H54 (cell line): ENCODE measurements at regions not wholly inside any gene's neighbourhood (a gene's known extent, or its start where the extent isn't known, plus 50 kb on each side); places are given as distances from the start of the nearest gene placed in this dataset.

ENCODE experiments used
- DNase-seq: peaks from one replicate; pipeline ENCODE4 v3.0.0; 2011; ENCODE audit warnings: low spot score, mixed read lengths; ENCODE audit not compliant: insufficient read length
- FAIRE-seq: peaks from 3 replicates; lab custom pipeline; 2011; peaks lifted over from hg19 to GRCh38; lab: Jason Lieb, UNC
- POLR2A ChIP-seq: IDR thresholded peaks from 2 replicates; pipeline ENCODE4 v1.6.1; 2011; ENCODE audit warnings: low read depth, mild to moderate bottlenecking, low read length

DNA sequence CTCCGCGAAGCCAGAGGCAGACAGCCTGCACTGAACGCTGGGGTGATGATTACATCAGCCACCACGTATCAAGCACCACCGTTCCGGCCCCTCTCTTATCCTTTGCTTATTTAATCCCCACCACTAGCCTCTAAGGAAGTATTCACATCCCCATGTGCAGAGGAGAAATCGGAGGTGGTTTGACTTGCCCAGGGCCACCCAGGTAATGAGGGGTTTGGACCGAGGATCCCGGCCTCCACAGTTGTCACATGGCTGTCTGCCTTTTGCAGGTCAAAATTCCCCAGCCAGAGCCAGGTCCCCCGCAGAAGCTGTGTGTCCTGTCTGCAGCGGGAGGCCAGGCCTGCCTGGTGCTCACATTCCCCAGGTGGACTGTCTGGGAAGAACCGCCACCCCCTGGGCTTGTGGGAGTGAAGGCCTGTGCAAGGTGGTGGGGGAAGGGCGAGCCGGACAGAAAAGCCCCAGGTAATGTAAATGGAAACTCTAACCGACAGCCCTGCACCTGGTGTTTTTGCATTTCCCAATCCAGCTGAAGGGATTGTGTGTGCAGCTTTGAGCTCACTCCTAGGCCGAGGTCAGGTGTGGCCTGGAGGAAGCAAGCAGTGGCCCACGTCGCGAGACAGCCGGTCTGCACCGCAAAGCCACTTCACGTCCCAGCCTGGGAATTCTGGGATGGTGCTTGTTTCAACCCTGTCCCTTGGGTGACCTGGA, 108.5 kb upstream of the ID2 start:
- TF ChIP-seq POLR2A = no peak
- FAIRE-seq (no peak), DNase-seq (no peak)

DNA sequence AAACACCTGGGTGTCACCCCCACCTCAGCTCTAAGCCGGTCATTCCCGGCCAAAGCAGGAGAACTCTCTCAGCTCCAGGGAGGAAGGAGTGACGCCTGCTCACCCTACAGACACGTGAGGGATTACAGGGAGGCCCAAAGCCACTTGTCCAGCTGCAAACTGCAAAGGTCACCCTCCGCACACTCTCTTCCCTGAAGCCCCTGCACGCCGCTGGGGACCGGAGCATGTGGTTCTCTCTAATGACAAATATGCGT, 108.0 kb upstream of the ID2 start:
- no peak for FAIRE-seq

DNA sequence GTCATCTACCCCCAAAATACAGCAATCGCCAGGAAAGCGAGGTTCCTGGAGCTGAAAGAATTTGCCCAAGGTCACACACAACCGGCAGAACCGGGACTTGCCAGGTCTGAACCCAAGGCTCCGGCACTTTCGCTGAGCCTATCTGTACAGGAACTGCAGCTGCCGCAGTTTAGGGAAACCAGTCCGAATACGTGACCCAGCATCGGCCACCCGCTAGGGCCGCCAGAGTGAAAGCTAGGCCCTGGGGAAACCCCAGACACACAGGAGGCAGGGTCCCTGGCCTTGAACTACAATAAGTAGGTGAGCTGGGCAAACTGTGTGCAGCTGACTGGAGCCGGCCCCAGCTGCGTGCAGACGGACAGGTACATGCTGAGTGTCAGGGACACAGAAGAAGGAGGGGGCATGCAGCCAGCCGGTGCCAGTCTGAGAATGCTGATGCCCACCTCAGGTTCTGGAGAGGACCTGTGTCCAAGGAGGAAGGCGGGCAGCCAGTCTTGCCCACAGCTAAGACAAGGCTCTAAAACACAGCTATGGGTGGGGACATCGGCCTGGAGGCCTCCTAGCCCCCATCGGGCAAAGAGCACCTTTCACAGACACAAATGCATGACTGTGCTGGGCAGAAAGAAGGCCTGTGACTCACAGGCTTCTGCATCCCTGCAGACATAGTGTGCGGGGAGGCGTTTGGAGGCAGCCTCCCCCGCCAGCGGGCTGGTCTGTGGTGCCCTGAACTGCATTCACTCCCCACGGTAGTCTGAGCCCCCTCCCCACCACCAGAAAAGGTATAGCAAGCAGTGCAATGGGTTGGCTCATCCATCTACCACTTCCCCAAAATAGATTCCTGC, 107.4 kb upstream of the ID2 start:
- FAIRE-seq (no peak), DNase-seq (peak; percentile 33)
- TF ChIP-seq POLR2A = no peak

More for the DNA sequence above, 108.0 kb upstream of the ID2 start:
- no peak for TF ChIP-seq POLR2A
- no peak for DNase-seq

DNA sequence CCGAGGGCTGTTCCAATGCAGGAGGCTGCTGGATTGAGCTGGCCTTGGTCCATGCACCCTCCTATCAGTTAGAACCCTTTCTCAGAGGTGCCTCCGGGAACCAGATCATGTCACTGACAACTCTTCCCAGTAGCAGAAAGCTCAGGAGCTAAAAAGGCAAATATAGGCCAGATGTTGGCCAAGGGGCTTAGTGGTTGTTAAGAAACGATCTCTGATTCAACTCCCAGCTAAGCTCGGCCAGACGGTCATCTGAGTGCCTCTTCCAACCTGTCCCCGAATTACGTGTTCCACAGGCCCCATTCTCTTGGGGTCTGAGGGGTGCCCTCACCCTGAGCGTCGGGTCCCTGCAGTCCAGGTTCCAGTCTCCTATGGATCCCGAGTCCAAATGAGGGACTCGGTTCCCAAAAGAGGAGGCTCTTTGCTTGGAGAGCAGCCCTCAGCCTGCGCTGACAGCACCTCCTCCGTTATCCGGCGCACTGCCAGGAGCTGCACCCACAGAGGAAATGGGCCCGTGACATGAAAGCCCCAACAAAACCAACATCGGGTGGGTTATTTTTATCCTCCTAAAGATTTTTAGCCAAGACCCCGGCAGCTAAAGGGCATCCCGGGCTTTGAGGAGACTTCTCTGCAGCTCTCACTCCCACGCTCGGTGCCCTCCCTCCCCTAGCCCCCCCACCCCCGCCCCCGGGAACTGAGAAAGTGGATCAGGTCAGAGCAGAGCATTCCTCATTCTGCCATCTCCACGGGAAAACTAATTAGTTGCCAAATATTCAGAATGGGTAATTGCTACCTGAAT, 106.6 kb upstream of the ID2 start:
- FAIRE-seq (no peak), DNase-seq (no peak)
- TF ChIP-seq POLR2A = no peak

DNA sequence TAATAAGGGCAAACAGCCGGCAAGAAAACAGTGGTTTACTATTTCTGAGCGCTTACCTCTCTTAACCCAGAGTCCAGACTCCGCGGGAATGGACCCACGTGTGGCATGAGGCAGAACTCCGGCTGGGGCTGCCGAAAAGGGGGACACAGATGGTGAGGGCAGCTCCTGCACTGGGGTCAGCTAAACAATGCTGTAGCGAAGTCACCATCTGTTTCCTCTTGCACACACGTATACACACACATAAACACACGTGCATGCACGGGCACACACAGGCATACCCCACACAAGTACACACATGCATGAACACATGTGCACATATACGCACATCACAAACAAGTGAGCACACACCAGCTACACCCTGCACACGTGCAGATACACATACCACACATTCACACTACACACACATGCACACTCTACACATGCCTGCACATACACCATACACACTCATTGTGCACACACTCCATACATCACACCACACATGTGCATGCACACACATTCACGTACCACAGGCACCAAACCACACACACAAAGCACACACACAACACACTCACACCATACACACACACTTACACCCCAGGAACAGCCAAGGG, 105.9 kb upstream of the ID2 start:
- no peak for FAIRE-seq

DNA sequence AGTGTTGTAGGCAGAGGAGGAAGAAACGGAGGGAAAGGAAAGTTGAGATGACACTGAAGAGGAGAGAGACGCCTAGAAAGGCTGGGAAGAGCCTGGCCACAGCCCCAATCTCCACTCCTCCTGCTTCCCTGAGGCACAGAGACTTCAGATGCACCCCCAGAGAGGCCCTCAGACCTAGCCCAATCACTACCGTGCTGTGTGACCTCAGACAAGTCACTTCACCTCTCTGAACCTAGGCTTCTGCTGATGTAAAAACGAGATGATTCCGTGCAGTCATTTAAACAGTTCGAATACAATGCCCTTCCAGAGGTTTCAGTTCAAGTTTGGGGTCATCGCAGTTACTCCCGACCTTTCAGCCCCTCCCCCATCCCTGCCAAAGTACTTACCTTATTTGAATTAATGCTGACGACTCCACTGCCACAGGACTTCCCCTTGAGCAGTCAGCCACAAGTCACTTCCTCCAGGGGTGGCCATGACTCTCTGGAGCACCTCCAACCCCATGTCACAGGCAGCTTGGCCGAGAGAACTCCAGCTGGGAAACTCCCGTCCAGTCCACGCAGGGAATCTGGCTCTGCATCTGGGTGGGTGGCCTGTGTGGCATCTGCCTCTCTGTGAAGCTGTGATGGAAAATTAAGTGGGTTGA, 105.2 kb upstream of the ID2 start:
- TF ChIP-seq POLR2A = no peak
- DNase-seq (no peak), FAIRE-seq (no peak)

More for the DNA sequence above, 105.9 kb upstream of the ID2 start:
- no peak for TF ChIP-seq POLR2A
- no peak for DNase-seq

DNA sequence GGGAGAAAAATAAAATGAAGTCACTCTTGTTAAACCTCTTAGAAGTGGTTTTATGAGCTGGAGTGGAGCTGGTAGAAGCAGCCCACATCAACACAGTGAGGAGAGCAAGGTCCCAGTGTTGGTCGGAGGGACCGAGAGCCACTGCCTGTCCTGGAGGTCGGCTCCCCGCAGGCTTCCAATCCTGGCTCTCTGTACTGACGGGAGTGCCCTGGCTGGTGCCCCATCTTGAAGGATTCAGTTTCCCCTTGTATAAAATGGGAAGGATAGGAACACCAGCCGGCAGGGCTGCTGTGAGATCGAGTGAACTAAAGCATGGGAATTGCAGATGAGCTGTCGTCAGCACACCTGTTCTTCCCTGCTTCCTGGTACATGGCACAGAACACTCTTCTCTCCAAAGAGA, 104.3 kb upstream of the ID2 start:
- FAIRE-seq (no peak), DNase-seq (no peak)
- TF ChIP-seq POLR2A = no peak

DNA sequence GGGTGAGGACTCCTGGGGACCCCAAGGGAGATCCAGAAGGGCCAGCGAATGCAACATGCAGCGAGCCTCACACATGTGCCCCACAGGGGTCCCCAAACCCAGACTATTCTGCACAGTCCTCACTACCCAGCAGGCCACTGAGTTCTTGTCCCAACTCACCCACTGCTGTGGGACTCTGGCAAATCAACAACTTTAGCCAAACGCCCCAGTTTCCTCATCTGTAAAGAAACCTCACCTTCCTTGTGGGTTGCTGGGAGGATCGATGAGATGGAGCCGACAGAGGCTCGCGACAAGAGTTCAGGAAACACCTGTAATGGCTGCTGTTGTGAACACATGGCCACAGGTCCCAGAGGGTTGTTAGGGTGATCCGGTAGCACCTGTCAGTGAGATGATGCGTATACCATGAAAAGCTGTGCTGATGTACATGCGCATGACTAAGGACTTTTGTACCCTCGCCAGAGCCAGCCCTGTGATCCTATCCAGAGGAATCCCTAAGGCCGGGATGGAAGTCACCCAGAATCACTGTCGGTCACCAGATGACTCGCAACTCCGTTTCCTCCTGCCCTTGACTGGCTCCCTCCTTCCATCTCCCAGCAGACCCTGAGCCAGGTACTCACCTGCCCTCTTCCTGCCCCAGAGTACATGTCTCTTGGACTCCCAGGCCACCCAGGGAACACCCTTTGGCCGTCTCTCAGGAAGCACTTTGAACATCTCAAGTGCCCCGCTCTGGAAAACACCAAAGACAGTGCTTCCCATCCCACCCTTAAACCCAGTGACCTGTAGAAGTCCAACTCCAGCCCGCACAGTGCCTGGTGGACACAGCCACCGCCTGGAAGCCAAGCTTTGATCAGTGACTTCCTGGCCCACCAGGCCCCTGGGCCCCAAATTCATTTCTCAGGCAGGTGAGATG, 103.3 kb upstream of the ID2 start:
- DNase-seq (no peak), FAIRE-seq (no peak)
- TF ChIP-seq POLR2A = no peak

DNA sequence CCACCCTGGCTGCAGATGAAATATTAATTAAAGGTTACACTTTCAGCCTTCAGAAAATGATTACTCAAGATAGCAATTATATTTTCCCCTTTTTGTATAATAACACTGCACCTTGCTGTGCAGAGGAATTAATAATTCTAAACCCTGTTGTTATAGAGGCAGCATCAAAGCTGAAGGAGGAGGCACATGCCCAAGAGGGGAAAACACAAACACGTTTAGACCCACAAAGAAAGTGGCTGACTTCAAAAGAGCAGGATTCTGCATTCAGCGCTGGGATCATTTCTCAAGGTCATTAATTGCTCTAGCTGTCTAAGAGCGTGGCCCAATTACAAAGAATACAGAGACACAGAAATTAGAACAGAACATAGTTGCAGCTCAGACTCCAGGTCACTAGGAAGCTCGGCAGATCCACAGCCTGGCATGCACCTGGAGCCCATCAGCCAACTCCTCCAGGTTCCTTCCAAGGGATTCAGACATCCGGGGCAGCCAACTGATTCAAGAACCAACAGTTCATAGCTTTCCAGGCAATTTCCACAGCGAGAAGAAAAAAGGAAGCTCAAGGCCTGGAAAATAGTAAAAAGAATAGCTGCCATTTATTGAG, 102.3 kb upstream of the ID2 start:
- no peak for FAIRE-seq
- no peak for DNase-seq
- no peak for TF ChIP-seq POLR2A

DNA sequence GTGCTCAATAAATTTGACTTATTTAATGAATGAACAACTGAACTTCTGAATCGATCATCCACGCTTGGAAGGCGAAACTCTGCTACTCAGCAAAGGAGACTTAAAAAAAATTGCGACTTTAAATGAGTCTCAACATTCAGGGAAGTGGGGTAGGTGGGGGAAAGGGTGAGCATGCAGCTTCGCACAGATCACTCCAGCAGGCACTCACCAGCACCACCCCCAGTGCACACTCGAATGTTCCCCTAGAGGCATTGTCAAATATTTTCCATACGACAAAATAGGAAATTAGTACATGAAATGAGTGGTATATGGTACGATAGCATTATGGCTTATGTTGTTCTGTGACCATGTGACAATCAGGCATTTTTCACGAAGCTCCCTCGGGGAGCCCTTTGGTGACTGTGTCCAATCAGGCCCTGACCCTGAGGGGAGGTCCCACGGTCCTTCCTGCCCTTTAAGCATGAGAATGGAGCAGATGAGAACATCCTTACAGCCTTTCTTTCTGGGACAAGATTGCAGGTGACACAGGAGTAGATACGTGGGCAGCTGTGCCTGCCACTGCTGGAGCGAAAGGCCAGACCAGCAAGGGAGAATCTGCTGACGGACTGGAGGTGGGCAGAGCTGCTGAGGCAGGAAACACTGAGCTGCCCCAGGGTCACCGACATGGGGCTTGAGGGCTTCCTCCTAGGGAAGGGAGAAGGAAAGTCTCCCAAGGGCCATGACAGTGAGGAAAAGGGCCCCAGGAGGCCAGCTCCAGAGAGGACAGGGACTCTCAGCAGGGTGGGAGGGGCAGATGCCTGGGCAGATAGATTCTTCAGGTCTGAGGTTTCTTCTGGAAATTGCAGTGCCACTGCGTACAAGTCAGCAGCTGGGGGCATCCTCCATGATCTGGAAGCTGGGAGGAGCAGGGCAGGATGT, 101.3 kb upstream of the ID2 start:
- FAIRE-seq (no peak), DNase-seq (no peak)

DNA sequence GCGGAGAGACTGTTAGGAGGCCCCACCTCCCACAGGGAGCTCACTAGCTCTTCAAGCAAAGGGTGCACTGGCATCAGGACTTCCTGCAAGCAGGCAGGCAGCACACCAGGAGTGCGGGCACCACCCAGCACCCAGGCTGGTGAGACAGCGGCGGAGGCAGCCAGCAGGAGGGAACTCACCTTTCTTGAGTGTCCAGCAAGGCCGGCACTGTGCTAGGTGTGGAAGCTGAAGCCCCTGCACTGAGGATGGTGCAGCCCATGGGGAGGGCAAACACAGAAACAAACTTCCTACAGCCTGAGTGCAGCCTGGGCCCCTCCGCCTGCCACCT, 100.7 kb upstream of the ID2 start:
- DNase-seq = no peak
- no peak for FAIRE-seq

More for the DNA sequence above, 101.3 kb upstream of the ID2 start:
- TF ChIP-seq POLR2A = no peak

More for the DNA sequence above, 100.7 kb upstream of the ID2 start:
- no peak for TF ChIP-seq POLR2A
